GM23338 (cell line): ENCODE measurements at regions not wholly inside any gene's neighbourhood (a gene's known extent, or its start where the extent isn't known, plus 50 kb on each side); places are given as distances from the start of the nearest gene placed in this dataset.

ENCODE experiments used
- ATAC-seq: fragments of 200-7000 bp; cut with Tn5 transposase; 3 replicates; pipeline ENCODE4 v1.9.1; 2020
- DNase-seq: peaks from one replicate; pipeline ENCODE4 v3.0.0-alpha.2; 2015; ENCODE audit warnings: low spot score
- H2AFZ ChIP-seq: fragments of 200-600 bp; sonication (generic); 2 replicates; pipeline ENCODE4 v1.8.0; 2016; ENCODE audit warnings: antibody characterized with exemption, mild to moderate bottlenecking, moderate library complexity
- H3F3A ChIP-seq: fragments of 200-600 bp; sonication (generic); replicated peaks from 2 replicates; pipeline ENCODE4 v1.8.0; 2017; ENCODE audit warnings: antibody characterized with exemption, mixed run types, low read depth
- H3K27ac ChIP-seq: fragments of 200-600 bp; sonication (generic); 2 replicates; pipeline ENCODE4 v1.6.1; 2016; ENCODE audit warnings: low read depth
- H3K27me3 ChIP-seq: fragments of 200-600 bp; sonication (generic); 2 replicates; pipeline ENCODE4 v1.8.0; 2016; ENCODE audit warnings: mild to moderate bottlenecking, mixed run types, moderate library complexity; ENCODE audit not compliant: insufficient read depth
- H3K36me3 ChIP-seq: fragments of 200-600 bp; sonication (generic); 2 replicates; pipeline ENCODE4 v1.8.0; 2016; ENCODE audit warnings: mild to moderate bottlenecking; ENCODE audit not compliant: insufficient read depth
- H3K4me1 ChIP-seq: fragments of 200-600 bp; sonication (generic); 2 replicates; pipeline ENCODE4 v1.8.0; 2016; ENCODE audit warnings: mild to moderate bottlenecking, moderate library complexity; ENCODE audit not compliant: insufficient read depth
- H3K4me2 ChIP-seq: fragments of 200-600 bp; sonication (generic); 2 replicates; pipeline ENCODE4 v1.7.1; 2017; ENCODE audit warnings: mixed run types
- H3K4me3 ChIP-seq: fragments of 200-600 bp; sonication (generic); 2 replicates; pipeline ENCODE4 v1.6.1; 2016; ENCODE audit warnings: mixed run types
- H3K79me2 ChIP-seq: fragments of 200-600 bp; sonication (generic); replicated peaks from 2 replicates; pipeline ENCODE4 v1.8.0; 2017; ENCODE audit warnings: mild to moderate bottlenecking; ENCODE audit not compliant: insufficient read depth
- H3K9me2 ChIP-seq: fragments of 200-600 bp; sonication (generic); 2 replicates; pipeline ENCODE4 v1.8.0; 2017; ENCODE audit not compliant: insufficient read depth
- H4K20me1 ChIP-seq: fragments of 200-600 bp; sonication (generic); replicated peaks from 2 replicates; pipeline ENCODE4 v1.8.0; 2017; ENCODE audit warnings: mild to moderate bottlenecking; ENCODE audit not compliant: insufficient read depth
- H3K27ac Mint-ChIP-seq: 2 replicates; pipeline ENCODE4 v1.8.0; 2020; ENCODE audit warnings: inconsistent platforms, mild to moderate bottlenecking, moderate library complexity, mixed read lengths
- H3K27me3 Mint-ChIP-seq: 3 replicates; pipeline ENCODE4 v1.8.0; 2022; ENCODE audit warnings: low read depth, mild to moderate bottlenecking, moderate library complexity, mixed read lengths, inconsistent platforms; ENCODE audit not compliant: insufficient read depth, poor library complexity
- H3K36me3 Mint-ChIP-seq: 3 replicates; pipeline ENCODE4 v1.8.0; 2021; ENCODE audit warnings: low read depth, mild to moderate bottlenecking, inconsistent platforms, moderate library complexity, mixed read lengths
- H3K4me1 Mint-ChIP-seq: 3 replicates; pipeline ENCODE4 v1.8.0; 2020; ENCODE audit warnings: mild to moderate bottlenecking, inconsistent platforms, mixed read lengths
- H3K4me3 Mint-ChIP-seq: 3 replicates; pipeline ENCODE4 v1.8.0; 2021; ENCODE audit warnings: moderate library complexity, mild to moderate bottlenecking, inconsistent platforms, mixed read lengths
- H3K9me3 Mint-ChIP-seq: 3 replicates; pipeline ENCODE4 v1.8.0; 2020; ENCODE audit warnings: moderate library complexity, mild to moderate bottlenecking, inconsistent platforms, mixed read lengths
- CTCF ChIP-seq, 2 experiments: fragments of 200-600 bp in 1 of 2; sonication (generic) in 1 of 2; conservative IDR thresholded peaks; 2 replicates each; pipeline versions ENCODE4 v1.5.1 to v1.6.1; 2016 to 2017; ENCODE audit warnings: antibody characterized with exemption in 2 of 2, low read depth in 2 of 2, mild to moderate bottlenecking in 2 of 2, moderate library complexity in 1 of 2
- EZH2 ChIP-seq: fragments of 200-600 bp; sonication (generic); IDR thresholded peaks from one replicate; pipeline ENCODE4 v1.8.0; 2017; ENCODE audit warnings: antibody characterized with exemption, mild to moderate bottlenecking, low read depth; ENCODE audit not compliant: unreplicated experiment
- EZH2phosphoT487 ChIP-seq: fragments of 200-600 bp; sonication (generic); IDR thresholded peaks from one replicate; pipeline ENCODE4 v1.8.1; 2018; ENCODE audit warnings: antibody characterized with exemption; ENCODE audit not compliant: unreplicated experiment
- JUNB ChIP-seq: IDR thresholded peaks from one replicate; pipeline ENCODE4 v1.6.1; 2016; ENCODE audit warnings: antibody characterized with exemption; ENCODE audit not compliant: unreplicated experiment
- NANOG ChIP-seq: IDR thresholded peaks from 2 replicates; pipeline ENCODE4 v1.6.1; 2016; ENCODE audit warnings: antibody characterized with exemption, borderline replicate concordance
- POLR2AphosphoS5 ChIP-seq: IDR thresholded peaks from 2 replicates; pipeline ENCODE4 v1.6.1; 2016; ENCODE audit warnings: antibody characterized with exemption, low read depth
- REST ChIP-seq: IDR thresholded peaks from one replicate; pipeline ENCODE4 v1.6.1; 2018; ENCODE audit warnings: antibody characterized with exemption; ENCODE audit not compliant: unreplicated experiment
- STAT1 ChIP-seq: IDR thresholded peaks from one replicate; pipeline ENCODE4 v1.6.1; 2016; ENCODE audit warnings: antibody characterized with exemption; ENCODE audit not compliant: unreplicated experiment
- ZNF114 ChIP-seq: fragments of 250-450 bp; sonication (Bioruptor Pico); IDR thresholded peaks from 2 replicates; pipeline ENCODE4 v1.5.0; 2020; ENCODE audit warnings: mild to moderate bottlenecking, moderate library complexity
- ZNF331 ChIP-seq: fragments of 250-450 bp; sonication (Bioruptor Pico); IDR thresholded peaks from 2 replicates; pipeline ENCODE4 v1.5.0; 2020; ENCODE audit warnings: low read depth, mild to moderate bottlenecking, moderate library complexity

GRCh38 chr4:128727658-128728057 is 81.8 kb upstream of the JADE1 start:
- H2AFZ ChIP-seq, result no peak overlapping the region
- no peak overlapping the region for H3K4me3 ChIP-seq
- no peaks in the 10 kb centered on the region for H3K36me3 ChIP-seq
- peaks cover 31% of the 10 kb centered on the region for H3K4me1 Mint-ChIP-seq
- H3K27ac ChIP-seq, result 0 out of 2 replicates have a peak overlapping the region, but pooled peaks have one; percentile 8
- no peaks in the 10 kb centered on the region for H3F3A ChIP-seq
- no peaks in the 10 kb centered on the region for H4K20me1 ChIP-seq
- no peaks in the 10 kb centered on the region for H3K79me2 ChIP-seq
- H3K4me3 Mint-ChIP-seq, result no peak overlapping the region
- no peak for ATAC-seq
- H3K9me3 Mint-ChIP-seq, result peaks cover 2% of the 10 kb centered on the region; the same call in 2 of the 3 replicates
- no peak overlapping the region for H3K4me2 ChIP-seq
- H3K27me3 Mint-ChIP-seq, result peaks cover 3% of the 10 kb centered on the region
- DNase-seq, result no peak
- H3K27ac Mint-ChIP-seq, result no peak overlapping the region
- TF ChIP-seq JUNB, result no peak
- TF ChIP-seq STAT1, result no peak
- no peak for TF ChIP-seq NANOG
- TF ChIP-seq REST, result no peak
- TF ChIP-seq ZNF114, result no peak
- no peak for TF ChIP-seq CTCF (conservative IDR thresholded peaks at IDR 0.05; ENCODE audit: low read depth in 2 of 2)
- H3K27me3 ChIP-seq, result no peaks in the 10 kb centered on the region
- H3K9me2 ChIP-seq, result no peaks in the 10 kb centered on the region
- peaks cover 3% of the 10 kb centered on the region; the same call in 2 of the 3 replicates for H3K36me3 Mint-ChIP-seq
- peaks cover 32% of the 10 kb centered on the region for H3K4me1 ChIP-seq

GRCh38 chr4:128725405-128726055 is 84.0 kb upstream of the JADE1 start:
- Histone ChIP-seq H3K36me3 (no peaks in the 10 kb centered on the region), H3K27ac (0 out of 2 replicates have a peak overlapping the region, but pooled peaks have one; percentile 8), H3F3A (no peaks in the 10 kb centered on the region), H3K9me2 (no peaks in the 10 kb centered on the region), H4K20me1 (no peaks in the 10 kb centered on the region), H3K27me3 (no peaks in the 10 kb centered on the region), H2AFZ (peak overlapping the region; percentile 88), H3K4me2 (no peak overlapping the region), H3K79me2 (no peaks in the 10 kb centered on the region), H3K4me3 (no peak overlapping the region), H3K4me1 (peaks cover 30% of the 10 kb centered on the region)
- ATAC-seq (peak; percentile 40), DNase-seq (no peak)
- Mint-ChIP-seq H3K4me1 (peaks cover 34% of the 10 kb centered on the region), H3K36me3 (no peaks in the 10 kb centered on the region), H3K9me3 (no peaks in the 10 kb centered on the region), H3K27me3 (peaks cover 3% of the 10 kb centered on the region), H3K4me3 (no peak overlapping the region), H3K27ac (peak overlapping the region; percentile 17; the same call in 1 of the 2 replicates)
- TF ChIP-seq EZH2phosphoT487 (no peak), ZNF114 (no peak), JUNB (no peak), EZH2 (no peak), ZNF331 (CRISPR knock-in tag) (no peak), CTCF (conservative IDR thresholded peaks at IDR 0.05; ENCODE audit: low read depth in 2 of 2) (no peak), POLR2AphosphoS5 (no peak)
